GM10266 (cell line): ENCODE measurements at regions not wholly inside any gene's neighbourhood (a gene's known extent, or its start where the extent isn't known, plus 50 kb on each side); places are given as distances from the start of the nearest gene placed in this dataset.
"Not testable (repeated sequence)": the region's sequence is repeated elsewhere in the genome, so short reads cannot be mapped to it uniquely, and the experiment has no call there.

Experiments
- DNase-seq: peaks from one replicate; pipeline ENCODE4 v3.0.0; 2012; ENCODE audit errors: extremely low spot score
- CTCF ChIP-seq: IDR thresholded peaks from 2 replicates; pipeline ENCODE4 v1.5.1; 2012; ENCODE audit warnings: mild to moderate bottlenecking, low read depth; ENCODE audit not compliant: control insufficient read depth, insufficient read depth; ENCODE audit errors: missing control alignments

GRCh38 chr18:59067873-59068272 lies 71.8 kb upstream of the SEC11C start:
- TF ChIP-seq CTCF, result peak; percentile 58
- DNase-seq, result no peak

- no peak for DNase-seq
- no peak for TF ChIP-seq CTCF
Measured at GRCh38 chr18:59068276-59069071, 71.2 kb upstream of the SEC11C start.

GRCh38 chr18:59070181-59070912 lies 69.3 kb upstream of the SEC11C start:
- peak; percentile 66 for DNase-seq
- TF ChIP-seq CTCF, result peak; percentile 81

GRCh38 chr18:59072727-59073421 lies 66.8 kb upstream of the SEC11C start:
- no peak for DNase-seq
- no peak for TF ChIP-seq CTCF

GRCh38 chr18:59075923-59076322 lies 63.8 kb upstream of the SEC11C start:
- TF ChIP-seq CTCF, result no peak

GRCh38 chr18:59079264-59079663 lies 60.4 kb upstream of the SEC11C start:
- DNase-seq, result no peak
- no peak for TF ChIP-seq CTCF

More at GRCh38 chr18:59075923-59076322, 63.8 kb upstream of the SEC11C start:
- no peak for DNase-seq

- DNase-seq, result not testable (repeated sequence)
Measured at GRCh38 chr18:59079687-59080501, 59.8 kb upstream of the SEC11C start.
